ENCODE measurements at regions not wholly inside any gene's neighbourhood (a gene's known extent, or its start where the extent isn't known, plus 50 kb on each side); places are given as distances from the start of the nearest gene placed in this dataset.

DNA sequence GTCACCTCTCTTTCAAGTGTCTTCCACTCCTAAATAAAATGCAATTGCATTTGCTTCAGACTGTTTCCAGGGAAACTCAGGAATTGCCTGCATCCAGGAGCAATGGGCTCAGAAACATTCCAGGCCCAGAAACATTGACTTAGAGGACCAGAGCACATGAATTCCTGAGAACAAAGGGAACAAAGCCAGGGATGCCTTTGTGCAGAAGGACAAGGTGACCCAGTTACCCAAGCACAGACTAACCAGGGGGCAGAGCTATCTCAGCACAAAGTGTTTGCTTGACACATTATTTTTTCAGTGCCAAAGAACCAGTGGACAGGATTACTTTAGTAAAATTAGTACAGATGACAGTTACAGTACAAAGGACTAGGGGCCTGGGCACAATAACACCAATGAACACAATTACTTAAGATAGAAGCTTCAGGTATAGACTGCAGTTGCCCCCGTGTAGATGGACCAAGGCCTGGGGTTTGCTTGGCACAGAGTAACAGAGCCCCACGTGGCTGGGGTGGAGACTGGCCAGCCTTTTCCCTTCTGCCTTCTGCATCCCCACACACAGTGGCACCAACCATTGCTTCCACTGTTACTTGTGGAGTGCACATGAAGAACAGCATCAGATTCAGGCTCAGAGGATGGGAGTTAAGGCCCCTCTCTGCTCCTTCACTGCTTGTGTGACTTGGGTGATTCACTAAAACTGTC, 500.8 kb downstream of the INSC start:
- Mint-ChIP-seq H3K27me3 (ENCODE audit: unreplicated experiment) (peaks cover 1% of the 10 kb centered on the region), H3K27ac (ENCODE audit: unreplicated experiment) (no peak overlapping the region), H3K9me3 (ENCODE audit: unreplicated experiment) (no peaks in the 10 kb centered on the region), H3K4me1 (ENCODE audit: unreplicated experiment) (no peaks in the 10 kb centered on the region), H3K36me3 (ENCODE audit: low read depth, unreplicated experiment) (no peaks in the 10 kb centered on the region), H3K4me3 (ENCODE audit: unreplicated experiment) (no peak overlapping the region)
- TF ChIP-seq, protein P1, sequence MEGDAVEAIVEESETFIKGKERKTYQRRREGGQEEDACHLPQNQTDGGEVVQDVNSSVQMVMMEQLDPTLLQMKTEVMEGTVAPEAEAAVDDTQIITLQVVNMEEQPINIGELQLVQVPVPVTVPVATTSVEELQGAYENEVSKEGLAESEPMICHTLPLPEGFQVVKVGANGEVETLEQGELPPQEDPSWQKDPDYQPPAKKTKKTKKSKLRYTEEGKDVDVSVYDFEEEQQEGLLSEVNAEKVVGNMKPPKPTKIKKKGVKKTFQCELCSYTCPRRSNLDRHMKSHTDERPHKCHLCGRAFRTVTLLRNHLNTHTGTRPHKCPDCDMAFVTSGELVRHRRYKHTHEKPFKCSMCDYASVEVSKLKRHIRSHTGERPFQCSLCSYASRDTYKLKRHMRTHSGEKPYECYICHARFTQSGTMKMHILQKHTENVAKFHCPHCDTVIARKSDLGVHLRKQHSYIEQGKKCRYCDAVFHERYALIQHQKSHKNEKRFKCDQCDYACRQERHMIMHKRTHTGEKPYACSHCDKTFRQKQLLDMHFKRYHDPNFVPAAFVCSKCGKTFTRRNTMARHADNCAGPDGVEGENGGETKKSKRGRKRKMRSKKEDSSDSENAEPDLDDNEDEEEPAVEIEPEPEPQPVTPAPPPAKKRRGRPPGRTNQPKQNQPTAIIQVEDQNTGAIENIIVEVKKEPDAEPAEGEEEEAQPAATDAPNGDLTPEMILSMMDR (IDR thresholded peaks at IDR 0.05; ENCODE audit: unreplicated experiment) = no peak
- DNase-seq (ENCODE audit: low spot score) = no peak

DNA sequence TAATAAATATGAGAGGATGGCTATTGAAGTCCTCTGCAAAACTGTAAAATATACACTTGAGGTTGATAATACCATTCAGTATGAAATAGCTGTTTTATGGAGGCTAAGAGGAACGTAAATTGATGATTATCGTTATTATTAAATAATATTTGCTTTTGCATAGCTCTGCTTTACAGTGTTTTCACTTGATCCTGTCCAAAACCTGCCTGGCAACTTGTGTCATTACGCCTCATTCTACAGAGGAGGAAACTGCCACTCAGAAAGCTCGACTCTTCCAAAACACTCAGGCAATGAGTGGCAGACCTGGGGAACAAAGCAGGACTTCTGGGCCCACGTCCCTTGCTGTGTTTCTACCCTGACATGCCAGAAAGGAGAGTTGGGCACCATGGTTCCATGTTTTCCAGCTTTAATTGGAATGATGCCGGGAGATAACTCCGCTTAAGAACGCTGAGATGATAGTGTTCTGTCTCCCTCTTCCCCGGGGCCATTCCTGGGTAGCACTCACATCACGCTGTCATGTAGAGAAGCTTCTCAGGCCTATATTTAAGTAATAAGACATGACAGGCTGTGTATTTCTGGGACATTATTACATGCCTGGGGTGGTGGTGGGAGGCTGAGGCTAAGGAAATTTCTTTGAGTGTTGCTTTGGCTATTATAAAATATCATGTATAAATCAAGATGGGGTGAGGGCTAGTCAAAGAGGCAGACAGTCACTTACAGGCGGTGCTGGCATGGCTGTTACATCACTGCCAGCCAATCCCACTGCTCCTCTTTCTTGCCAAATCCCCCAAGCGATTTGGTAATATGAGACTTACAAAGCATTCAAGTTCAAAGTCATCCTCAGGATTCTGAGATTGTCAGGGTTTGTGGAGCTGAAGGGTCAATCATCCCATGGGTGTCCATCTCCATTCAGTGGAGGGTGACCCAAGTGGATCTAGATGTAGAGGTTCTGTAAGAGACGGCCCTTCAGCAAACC, 501.7 kb downstream of the INSC start:
- H3K4me1 Mint-ChIP-seq (ENCODE audit: unreplicated experiment) = no peaks in the 10 kb centered on the region
- no peak overlapping the region for H3K4me3 Mint-ChIP-seq (ENCODE audit: unreplicated experiment)
- TF ChIP-seq, protein P1 (IDR thresholded peaks at IDR 0.05; ENCODE audit: unreplicated experiment) = no peak
- H3K9me3 Mint-ChIP-seq (ENCODE audit: unreplicated experiment) = no peaks in the 10 kb centered on the region
- no peak for DNase-seq (ENCODE audit: low spot score)
- H3K27ac Mint-ChIP-seq (ENCODE audit: unreplicated experiment) = no peak overlapping the region
- no peaks in the 10 kb centered on the region for H3K36me3 Mint-ChIP-seq (ENCODE audit: low read depth, unreplicated experiment)
- peaks cover 4% of the 10 kb centered on the region for H3K27me3 Mint-ChIP-seq (ENCODE audit: unreplicated experiment)

GRCh38 chr11:15617126-15617525, 502.4 kb downstream of the INSC start:
- no peak for DNase-seq (ENCODE audit: low spot score)

GRCh38 chr11:15618583-15619032, 503.9 kb downstream of the INSC start:
- Mint-ChIP-seq H3K4me3 (ENCODE audit: unreplicated experiment) (no peak overlapping the region), H3K27me3 (ENCODE audit: unreplicated experiment) (peaks cover 4% of the 10 kb centered on the region), H3K27ac (ENCODE audit: unreplicated experiment) (no peak overlapping the region), H3K4me1 (ENCODE audit: unreplicated experiment) (peaks cover 3% of the 10 kb centered on the region), H3K9me3 (ENCODE audit: unreplicated experiment) (no peaks in the 10 kb centered on the region), H3K36me3 (ENCODE audit: low read depth, unreplicated experiment) (no peaks in the 10 kb centered on the region)
- TF ChIP-seq, protein P1 (IDR thresholded peaks at IDR 0.05; ENCODE audit: unreplicated experiment) = no peak
- DNase-seq (ENCODE audit: low spot score) = no peak

More at GRCh38 chr11:15617126-15617525, 502.4 kb downstream of the INSC start:
- Mint-ChIP-seq H3K27me3 (ENCODE audit: unreplicated experiment) (peaks cover 4% of the 10 kb centered on the region), H3K4me1 (ENCODE audit: unreplicated experiment) (peaks cover 3% of the 10 kb centered on the region), H3K9me3 (ENCODE audit: unreplicated experiment) (no peaks in the 10 kb centered on the region), H3K27ac (ENCODE audit: unreplicated experiment) (no peak overlapping the region), H3K4me3 (ENCODE audit: unreplicated experiment) (no peak overlapping the region), H3K36me3 (ENCODE audit: low read depth, unreplicated experiment) (no peaks in the 10 kb centered on the region)
- TF ChIP-seq, protein P1 (IDR thresholded peaks at IDR 0.05; ENCODE audit: unreplicated experiment) = no peak
